Activated CD4-positive, alpha-beta T cell treated with anti-CD3 and anti-CD28 coated beads for 36 hours (primary cell): ENCODE measurements at regions not wholly inside any gene's neighbourhood (a gene's known extent, or its start where the extent isn't known, plus 50 kb on each side); places are given as distances from the start of the nearest gene placed in this dataset.

Source experiments
- ATAC-seq: fragments of 200-7000 bp; cut with Tn5 transposase; one replicate; pipeline ENCODE4 v1.10.0; 2021; ENCODE audit warnings: mild to moderate bottlenecking, moderate library complexity
- CTCF ChIA-PET: fragments of 350-600 bp; sonication (Branson Sonifier 250); formaldehyde crosslinking; loops from one replicate; lab custom pipeline; 2021; ENCODE audit warnings: antibody characterized with exemption; lab: Charles Lee
- POLR2A ChIA-PET: fragments of 350-600 bp; sonication (Branson Sonifier 250); formaldehyde crosslinking; loops from one replicate; lab custom pipeline; 2021; ENCODE audit warnings: antibody characterized with exemption, inconsistent platforms; lab: Charles Lee
- DNase-seq: peaks from one replicate; pipeline ENCODE4 v3.0.0-alpha.2; 2020
- H3K27ac Mint-ChIP-seq: one replicate; pipeline ENCODE4 v1.8.0; 2021; ENCODE audit warnings: mixed read lengths
- H3K27me3 Mint-ChIP-seq: one replicate; pipeline ENCODE4 v1.8.0; 2021; ENCODE audit warnings: mixed read lengths
- H3K36me3 Mint-ChIP-seq: one replicate; pipeline ENCODE4 v1.8.0; 2021; ENCODE audit warnings: low read depth, mixed read lengths
- H3K4me1 Mint-ChIP-seq: one replicate; pipeline ENCODE4 v1.8.0; 2021; ENCODE audit warnings: mixed read lengths
- H3K4me3 Mint-ChIP-seq: one replicate; pipeline ENCODE4 v1.8.0; 2021; ENCODE audit warnings: mild to moderate bottlenecking, moderate library complexity, mixed read lengths
- H3K9me3 Mint-ChIP-seq: one replicate; pipeline ENCODE4 v1.8.0; 2021; ENCODE audit warnings: low read depth, mixed read lengths
- intact Hi-C, 2 experiments: fragments of 100-400 bp; cut with DNase I in 1 of 2; cut with micrococcal nuclease in 1 of 2; formaldehyde crosslinking; loops; one replicate each; pipeline versions ENCODE4 v1.14.2 to v1.15.1; 2022 to 2024; cut with DNase I, micrococcal nuclease

DNA sequence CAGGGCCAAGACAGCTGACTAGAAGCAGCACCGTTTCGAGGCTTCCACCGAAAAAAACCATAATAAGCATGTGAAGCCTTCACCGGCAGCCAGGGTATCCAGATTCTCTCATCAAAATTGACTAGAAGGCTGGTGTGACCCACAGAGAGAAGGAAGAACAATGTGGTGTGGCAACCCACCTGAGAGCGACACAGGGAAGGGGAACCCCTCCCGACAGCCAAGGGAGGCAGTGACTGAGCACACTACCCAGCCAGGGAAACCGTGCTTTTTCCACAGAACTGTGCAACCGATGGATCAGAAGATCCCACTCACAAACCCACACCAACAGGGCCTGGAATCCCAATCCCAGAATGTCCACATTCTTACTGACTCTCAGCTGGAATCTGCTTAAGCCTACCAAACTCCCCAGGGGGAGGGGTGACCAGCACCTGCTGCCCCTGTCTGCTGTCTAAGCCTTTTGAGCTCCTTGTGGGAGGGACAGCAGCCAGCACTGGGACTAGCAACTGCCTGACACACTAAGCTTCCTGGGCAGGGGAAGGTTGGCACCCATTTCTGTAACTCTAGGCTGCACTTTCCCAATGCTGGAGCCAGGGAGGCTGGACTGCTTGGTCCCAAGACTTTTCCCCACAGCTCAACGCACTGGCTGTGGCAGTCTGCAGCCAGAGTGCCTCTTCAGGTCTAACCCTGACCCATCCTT lies 231.9 kb upstream of the FAM83B start:
- H3K36me3 Mint-ChIP-seq = no peaks in the 10 kb centered on the region
- no peaks in the 10 kb centered on the region for H3K9me3 Mint-ChIP-seq
- DNase-seq = no peak
- H3K4me3 Mint-ChIP-seq = no peak overlapping the region
- intact Hi-C loops = no loop called here
- no peak for ATAC-seq
- no peaks in the 10 kb centered on the region for H3K27me3 Mint-ChIP-seq
- CTCF ChIA-PET = no interaction called here
- no peak overlapping the region for H3K27ac Mint-ChIP-seq
- POLR2A ChIA-PET = no interaction called here
- no peaks in the 10 kb centered on the region for H3K4me1 Mint-ChIP-seq

DNA sequence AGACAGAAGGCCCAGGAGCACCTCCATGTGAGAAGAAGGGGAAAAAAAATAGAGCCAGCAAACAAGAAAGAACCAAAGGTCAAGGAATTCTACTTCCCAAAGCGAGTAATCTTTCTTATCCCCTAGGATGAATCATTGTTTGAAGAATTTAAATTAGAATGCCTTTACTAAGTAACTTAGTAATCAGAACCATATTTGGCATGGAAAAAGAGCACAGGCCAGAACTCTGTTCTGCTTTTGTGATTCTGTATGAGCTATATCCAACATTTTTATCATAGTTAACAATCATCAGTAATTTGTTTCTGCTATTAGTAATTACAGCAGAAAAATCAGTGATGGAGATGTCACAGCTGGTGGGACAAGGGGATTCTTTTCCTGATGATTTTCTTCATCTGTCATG lies 228.8 kb upstream of the FAM83B start:
- H3K27ac Mint-ChIP-seq = no peak overlapping the region
- H3K36me3 Mint-ChIP-seq = no peaks in the 10 kb centered on the region
- ATAC-seq = no peak
- ChIA-PET POLR2A (no interaction called here), CTCF (no interaction called here)
- no peaks in the 10 kb centered on the region for H3K9me3 Mint-ChIP-seq
- H3K4me3 Mint-ChIP-seq = no peak overlapping the region
- intact Hi-C loops = no loop called here
- H3K4me1 Mint-ChIP-seq = no peaks in the 10 kb centered on the region
- H3K27me3 Mint-ChIP-seq = no peaks in the 10 kb centered on the region
- DNase-seq = no peak

DNA sequence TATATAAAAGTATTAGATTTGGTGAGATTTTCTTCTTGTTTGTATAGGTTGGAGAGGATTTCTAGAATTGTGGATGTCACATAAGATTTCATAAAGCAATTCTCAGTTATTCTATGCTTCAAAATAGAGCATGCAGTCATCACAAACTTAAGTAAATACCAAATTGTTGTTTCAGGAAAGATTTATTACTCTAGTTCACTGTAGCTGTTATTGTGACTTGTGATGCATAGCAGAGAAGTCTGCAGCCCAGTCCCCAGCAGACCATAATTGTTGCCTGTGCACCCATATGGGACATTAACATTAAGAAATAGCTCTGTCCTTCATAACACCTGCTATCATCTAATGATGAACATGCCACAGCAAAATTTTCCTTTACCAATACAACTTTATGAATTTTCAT lies 228.0 kb upstream of the FAM83B start:
- CTCF ChIA-PET = interaction anchor here (0.5 kb wide), 1 partner anchor 477 kb away, joined by 5 read pairs; no protein-coding TSS in a partner anchor
- H3K27ac Mint-ChIP-seq = no peak overlapping the region
- H3K4me3 Mint-ChIP-seq = no peak overlapping the region

DNA sequence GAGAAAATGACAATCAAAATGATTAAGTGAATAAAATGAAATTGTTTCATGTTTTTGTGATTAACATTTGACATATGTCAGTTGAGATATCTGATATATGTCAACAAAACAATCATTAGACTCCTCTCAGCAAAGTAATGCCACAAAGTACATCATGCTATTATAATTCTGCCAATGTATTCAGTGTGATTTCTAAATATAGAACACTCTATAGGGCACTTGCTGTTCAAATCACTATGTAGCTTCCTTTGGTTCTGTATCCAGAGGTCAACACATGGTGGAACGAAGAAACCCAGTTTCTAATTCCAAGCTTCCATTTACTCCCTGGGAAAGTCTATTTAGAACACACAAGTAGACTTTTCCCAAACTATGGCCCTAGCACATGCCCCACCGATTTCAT lies 227.5 kb upstream of the FAM83B start:
- no peaks in the 10 kb centered on the region for H3K36me3 Mint-ChIP-seq
- no peak for DNase-seq
- H3K9me3 Mint-ChIP-seq = no peaks in the 10 kb centered on the region
- no peaks in the 10 kb centered on the region for H3K4me1 Mint-ChIP-seq
- no peak overlapping the region for H3K4me3 Mint-ChIP-seq
- ChIA-PET CTCF (no interaction called here), POLR2A (no interaction called here)
- intact Hi-C loops = no loop called here
- no peak for ATAC-seq
- H3K27ac Mint-ChIP-seq = no peak overlapping the region
- H3K27me3 Mint-ChIP-seq = no peaks in the 10 kb centered on the region

More for the DNA sequence above, 228.0 kb upstream of the FAM83B start:
- Mint-ChIP-seq H3K36me3 (no peaks in the 10 kb centered on the region), H3K9me3 (no peaks in the 10 kb centered on the region), H3K4me1 (no peaks in the 10 kb centered on the region), H3K27me3 (no peaks in the 10 kb centered on the region)
- no peak for ATAC-seq
- intact Hi-C loops = no loop called here
- POLR2A ChIA-PET = no interaction called here
- no peak for DNase-seq

DNA sequence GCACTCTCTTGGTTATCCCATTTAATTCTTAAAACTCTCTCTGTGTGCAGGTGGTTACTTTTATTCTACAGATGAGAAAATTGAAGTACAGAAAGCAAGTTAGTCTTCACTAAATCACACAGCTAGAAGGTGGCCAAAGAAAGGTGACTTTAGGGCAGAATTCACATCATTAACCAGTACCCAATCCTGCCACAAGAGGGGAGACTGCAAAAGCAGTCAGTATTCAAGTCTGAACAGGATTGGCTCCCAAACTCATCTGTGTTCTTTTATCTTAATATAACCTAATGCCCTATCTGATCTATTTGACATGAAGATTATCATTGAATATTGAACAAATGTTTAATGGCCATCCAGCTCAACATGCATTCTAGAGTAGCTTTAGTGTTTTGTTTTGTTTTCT lies 225.3 kb upstream of the FAM83B start:
- Mint-ChIP-seq H3K27ac (no peak overlapping the region), H3K36me3 (no peaks in the 10 kb centered on the region), H3K4me3 (no peak overlapping the region), H3K9me3 (no peaks in the 10 kb centered on the region), H3K27me3 (no peaks in the 10 kb centered on the region), H3K4me1 (no peaks in the 10 kb centered on the region)
- DNase-seq (no peak), ATAC-seq (no peak)
- POLR2A ChIA-PET = no interaction called here
- CTCF ChIA-PET = no interaction called here
- intact Hi-C loops = no loop called here

DNA sequence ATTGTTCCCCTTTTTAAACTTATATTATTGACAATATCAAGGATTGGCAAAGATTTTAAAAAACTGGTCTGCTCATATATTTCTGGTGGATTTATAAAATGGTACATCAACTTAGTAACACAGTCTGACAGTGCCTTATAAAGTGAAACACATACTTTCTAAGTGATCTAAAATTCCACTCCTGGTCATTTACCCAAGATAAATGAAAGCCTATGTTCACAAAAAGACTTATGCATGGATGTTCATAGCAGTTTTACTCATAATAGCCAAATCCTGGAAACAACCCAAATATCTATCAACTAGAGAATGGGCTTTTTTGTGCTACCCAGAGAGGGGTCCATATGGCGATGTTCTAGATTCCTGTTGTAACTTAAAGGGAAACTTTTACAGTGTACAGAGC lies 222.4 kb upstream of the FAM83B start:
- ATAC-seq (no peak), DNase-seq (no peak)
- POLR2A ChIA-PET = no interaction called here
- intact Hi-C loops = no loop called here
- Mint-ChIP-seq H3K4me1 (no peaks in the 10 kb centered on the region), H3K27me3 (no peaks in the 10 kb centered on the region), H3K27ac (no peak overlapping the region), H3K9me3 (no peaks in the 10 kb centered on the region), H3K36me3 (no peaks in the 10 kb centered on the region), H3K4me3 (no peak overlapping the region)
- CTCF ChIA-PET = no interaction called here

DNA sequence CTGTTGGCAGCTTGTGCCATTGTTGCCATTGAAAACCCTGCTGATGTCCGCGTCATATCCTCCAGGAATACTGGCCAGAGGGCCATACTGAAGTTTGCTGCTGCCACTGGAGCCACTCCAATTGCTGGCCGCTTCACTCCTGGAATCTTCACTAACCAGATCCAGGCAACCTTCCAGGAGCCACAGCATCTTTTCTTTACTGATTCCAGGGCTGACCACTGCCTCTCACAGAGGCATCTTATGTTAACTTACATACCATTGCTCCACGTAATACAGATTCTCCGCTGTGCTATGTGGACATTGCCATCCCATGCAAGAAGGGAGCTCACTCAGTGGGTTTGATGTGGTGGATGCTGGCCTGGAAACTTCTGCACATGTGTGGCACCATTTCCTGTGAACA lies 221.8 kb upstream of the FAM83B start:
- H3K4me3 Mint-ChIP-seq = no peak overlapping the region
- ATAC-seq (no peak), DNase-seq (no peak)
- H3K27me3 Mint-ChIP-seq = no peaks in the 10 kb centered on the region
- H3K36me3 Mint-ChIP-seq = no peaks in the 10 kb centered on the region
- intact Hi-C loops = no loop called here
- H3K9me3 Mint-ChIP-seq = no peaks in the 10 kb centered on the region
- no peak overlapping the region for H3K27ac Mint-ChIP-seq
- ChIA-PET POLR2A (no interaction called here), CTCF (no interaction called here)
- no peaks in the 10 kb centered on the region for H3K4me1 Mint-ChIP-seq

DNA sequence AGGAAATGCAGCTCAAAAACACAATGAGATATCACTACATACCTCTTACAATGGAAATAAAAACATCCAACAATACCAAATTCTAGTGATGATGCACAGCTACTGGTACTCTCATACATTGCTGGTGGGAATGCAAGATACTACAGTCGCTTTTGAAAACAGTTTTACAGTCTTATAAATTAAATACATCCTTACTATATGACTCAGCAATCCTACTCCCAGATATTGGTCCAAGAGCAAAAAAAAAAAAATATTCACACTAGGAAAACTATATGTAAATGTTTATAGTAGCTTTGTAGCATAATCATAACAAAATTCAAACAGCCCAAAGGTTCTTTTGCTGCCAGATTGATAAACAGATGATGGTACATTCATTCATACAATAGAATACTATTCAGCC lies 217.4 kb upstream of the FAM83B start:
- ChIA-PET CTCF (interaction anchor here (0.7 to 1.2 kb wide), 2 partner anchors 9 to 1789 kb away, joined by 3 read pairs; no protein-coding TSS in a partner anchor), POLR2A (no interaction called here)
- Mint-ChIP-seq H3K36me3 (no peaks in the 10 kb centered on the region), H3K4me3 (no peak overlapping the region), H3K27ac (no peak overlapping the region), H3K9me3 (no peaks in the 10 kb centered on the region), H3K4me1 (no peaks in the 10 kb centered on the region), H3K27me3 (no peaks in the 10 kb centered on the region)
- intact Hi-C loops = no loop called here
- ATAC-seq (no peak), DNase-seq (no peak)

DNA sequence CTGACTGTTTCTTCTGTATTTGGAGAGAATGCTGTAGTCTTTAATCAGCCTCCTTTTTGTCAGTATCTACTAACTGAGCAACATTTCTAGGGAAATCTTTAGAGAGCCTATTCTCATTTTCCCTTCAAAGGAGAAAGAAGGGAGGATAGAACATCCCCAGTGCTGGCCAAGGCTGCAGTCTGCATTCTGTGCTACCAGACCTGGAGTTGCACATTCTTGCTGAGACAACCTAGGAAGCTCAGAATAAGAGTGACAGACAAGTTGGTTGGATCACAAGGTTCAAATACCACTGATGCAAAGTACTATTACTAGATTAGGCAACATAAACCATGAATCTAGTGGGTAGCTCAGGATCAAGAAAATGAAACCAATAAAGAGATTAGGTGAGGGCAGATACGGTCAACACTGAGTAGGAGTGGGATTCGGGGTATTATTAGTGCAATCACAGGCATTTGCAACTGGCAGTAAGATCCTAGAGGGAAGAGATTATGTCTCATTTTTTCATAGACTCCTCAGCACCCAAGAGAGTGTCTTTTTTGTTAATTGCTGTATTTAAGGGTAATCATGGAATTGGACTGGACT lies 213.5 kb upstream of the FAM83B start:
- no peak for DNase-seq
- Mint-ChIP-seq H3K4me1 (no peaks in the 10 kb centered on the region), H3K9me3 (no peaks in the 10 kb centered on the region), H3K4me3 (no peak overlapping the region), H3K36me3 (no peaks in the 10 kb centered on the region), H3K27me3 (no peaks in the 10 kb centered on the region), H3K27ac (no peak overlapping the region)
- POLR2A ChIA-PET = no interaction called here
- ATAC-seq = no peak
- CTCF ChIA-PET = no interaction called here
- intact Hi-C loops = no loop called here

DNA sequence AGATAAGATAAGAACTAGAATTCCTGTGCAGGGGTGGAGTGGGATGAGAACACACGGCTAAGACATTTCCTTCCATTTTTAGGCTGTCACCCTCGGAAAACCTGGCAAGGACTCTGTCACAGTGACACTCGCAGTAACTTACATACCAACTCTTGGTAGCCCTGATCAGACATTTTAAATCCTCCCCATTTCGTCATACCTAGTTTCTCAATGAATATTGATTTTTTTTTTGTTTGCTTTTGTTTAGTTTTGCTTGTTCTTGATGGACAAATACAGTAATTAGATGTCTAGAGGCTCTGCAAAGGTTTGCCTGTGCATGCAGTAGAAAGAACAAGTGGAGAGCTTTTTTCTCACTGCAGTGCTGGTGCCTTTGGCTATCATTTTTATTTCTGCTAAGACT lies 213.0 kb upstream of the FAM83B start:
- Mint-ChIP-seq H3K27ac (no peak overlapping the region), H3K36me3 (no peaks in the 10 kb centered on the region), H3K4me3 (no peak overlapping the region), H3K27me3 (no peaks in the 10 kb centered on the region), H3K9me3 (no peaks in the 10 kb centered on the region), H3K4me1 (no peaks in the 10 kb centered on the region)
- no peak for ATAC-seq
- POLR2A ChIA-PET = no interaction called here
- CTCF ChIA-PET = no interaction called here
- DNase-seq = no peak
- intact Hi-C loops = no loop called here

DNA sequence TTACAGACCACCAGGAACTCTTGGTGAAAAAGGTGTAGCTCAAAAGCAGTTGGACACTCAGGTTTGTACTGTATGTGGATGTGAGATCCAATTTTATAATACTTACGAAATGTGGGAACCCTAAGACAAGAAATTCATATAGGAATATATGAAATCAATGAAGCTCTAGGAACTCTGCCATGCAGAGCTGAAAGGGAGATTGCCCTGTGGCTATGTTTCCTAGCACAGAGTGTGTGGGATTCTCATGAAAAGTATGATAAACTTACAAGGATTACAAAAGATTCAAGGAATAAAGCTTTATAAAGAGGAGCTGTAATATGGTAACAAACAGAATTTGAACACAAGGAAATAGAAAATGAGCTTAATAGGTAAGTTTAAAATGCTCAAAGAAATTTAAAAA lies 205.7 kb upstream of the FAM83B start:
- no peak for DNase-seq
- Mint-ChIP-seq H3K4me1 (no peaks in the 10 kb centered on the region), H3K4me3 (no peak overlapping the region), H3K27ac (no peak overlapping the region), H3K27me3 (no peaks in the 10 kb centered on the region), H3K36me3 (no peaks in the 10 kb centered on the region), H3K9me3 (no peaks in the 10 kb centered on the region)
- CTCF ChIA-PET = no interaction called here
- intact Hi-C loops = no loop called here
- POLR2A ChIA-PET = no interaction called here
- ATAC-seq = no peak

DNA sequence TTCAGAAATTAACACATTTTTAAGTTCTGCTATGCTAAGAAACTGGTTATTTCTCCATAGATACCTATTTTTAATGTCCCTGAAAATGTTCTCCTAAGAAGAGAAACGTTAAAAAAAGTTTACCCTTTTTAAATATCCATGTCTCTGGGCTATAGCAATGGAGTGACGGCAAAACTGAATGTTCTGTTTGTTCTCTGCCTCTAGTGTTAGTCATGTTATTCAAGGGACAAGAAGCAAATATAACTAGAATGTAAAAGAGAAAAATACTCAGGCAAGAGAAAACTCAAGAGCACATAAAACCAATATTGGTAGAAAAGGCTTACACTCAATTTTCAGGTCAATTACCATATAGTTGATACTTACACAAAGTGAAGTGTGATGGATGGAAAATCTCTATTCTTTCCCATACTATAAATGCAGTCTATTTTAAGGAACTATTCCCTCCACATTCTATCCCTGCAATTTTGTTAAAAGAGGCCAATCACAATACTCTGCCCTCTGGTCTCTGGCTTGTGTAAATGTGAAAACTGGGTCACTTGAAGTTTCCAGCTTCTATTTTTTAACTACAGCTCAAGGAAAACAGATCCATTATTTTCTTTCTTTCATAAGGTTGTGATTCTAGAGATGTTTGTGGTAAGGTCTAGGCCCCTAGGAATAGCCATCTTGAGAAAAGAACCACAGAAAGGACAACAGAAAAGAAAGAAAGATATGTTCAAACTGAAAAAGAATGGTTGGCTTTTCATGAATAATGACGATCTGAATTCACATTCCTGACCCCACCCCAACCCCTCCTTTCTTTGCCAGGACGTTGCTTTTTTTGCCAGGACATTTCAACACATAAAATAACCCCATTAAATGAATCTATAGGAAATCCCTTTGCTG lies 200.3 kb upstream of the FAM83B start:
- POLR2A ChIA-PET = no interaction called here
- intact Hi-C loops = no loop called here

More for the DNA sequence above, 200.3 kb upstream of the FAM83B start:
- Mint-ChIP-seq H3K4me3 (no peak overlapping the region), H3K27ac (no peak overlapping the region), H3K36me3 (no peaks in the 10 kb centered on the region), H3K27me3 (no peaks in the 10 kb centered on the region), H3K4me1 (no peaks in the 10 kb centered on the region), H3K9me3 (no peaks in the 10 kb centered on the region)
- DNase-seq = no peak
- CTCF ChIA-PET = no interaction called here
- ATAC-seq = no peak
